ENCODE measurements at regions not wholly inside any gene's neighbourhood (a gene's known extent, or its start where the extent isn't known, plus 50 kb on each side); places are given as distances from the start of the nearest gene placed in this dataset.
"Not testable (repeated sequence)": the region's sequence is repeated elsewhere in the genome, so short reads cannot be mapped to it uniquely, and the experiment has no call there.

- H3K27ac Mint-ChIP-seq, result no peak overlapping the region
- TF ChIP-seq CTCF (IDR thresholded peaks at IDR 0.05), result no peak
- Histone ChIP-seq H3K4me1 (ENCODE audit: insufficient read depth, low read length) (no peaks in the 10 kb centered on the region), H3K9me3 (ENCODE audit: control insufficient read depth in 1 of 2, insufficient read depth in 1 of 2, low read length in 2 of 2) (peaks cover 0 to 2% of the 10 kb centered on the region in 2 experiments), H3K27me3 (ENCODE audit: control insufficient read depth in 1 of 2, insufficient read depth in 2 of 2, low read length in 2 of 2) (no peaks in the 10 kb centered on the region), H3K36me3 (ENCODE audit: insufficient read depth, low read length) (no peaks in the 10 kb centered on the region), H3K4me3 (ENCODE audit: low read length) (no peak overlapping the region), H3K27ac (ENCODE audit: low read depth in 1 of 2, low read length in 2 of 2) (no peak overlapping the region)
- ChIA-PET POLR2A (no interaction called here), CTCF (no interaction called here)
- peaks cover 10% of the 10 kb centered on the region for H3K9me3 Mint-ChIP-seq
- no peak overlapping the region for H3K4me3 Mint-ChIP-seq
- ATAC-seq (ENCODE audit: poor library complexity), result no peak
- H3K27me3 Mint-ChIP-seq, result no peaks in the 10 kb centered on the region
- intact Hi-C loops (cut with DNase I, micrococcal nuclease), result no loop called here
- no peaks in the 10 kb centered on the region for H3K36me3 Mint-ChIP-seq (ENCODE audit: low read depth)
- DNase-seq, result no peak
- H3K4me1 Mint-ChIP-seq (ENCODE audit: low read depth), result no peaks in the 10 kb centered on the region
Observed at GRCh38 chr2:146374505-146374904, 1470.3 kb upstream of the ACVR2A start.

- H3K36me3 Mint-ChIP-seq (ENCODE audit: low read depth); intact Hi-C loops (cut with DNase I, micrococcal nuclease); H3K27ac ChIP-seq (ENCODE audit: low read depth in 1 of 2, low read length in 2 of 2); H3K4me1 ChIP-seq (ENCODE audit: insufficient read depth, low read length); CTCF ChIA-PET; POLR2A ChIA-PET; H3K27me3 Mint-ChIP-seq; DNase-seq; H3K9me3 ChIP-seq (ENCODE audit: control insufficient read depth in 1 of 2, insufficient read depth in 1 of 2, low read length in 2 of 2); H3K27me3 ChIP-seq (ENCODE audit: control insufficient read depth in 1 of 2, insufficient read depth in 2 of 2, low read length in 2 of 2); H3K36me3 ChIP-seq (ENCODE audit: insufficient read depth, low read length); H3K4me3 Mint-ChIP-seq; H3K4me1 Mint-ChIP-seq (ENCODE audit: low read depth); H3K27ac Mint-ChIP-seq; H3K9me3 Mint-ChIP-seq; ATAC-seq (ENCODE audit: poor library complexity); H3K4me3 ChIP-seq (ENCODE audit: low read length): not testable (repeated sequence)
Observed at GRCh38 chr2:146371364-146371763, 1473.5 kb upstream of the ACVR2A start.

GRCh38 chr2:146370826-146371225 is 1474.0 kb upstream of the ACVR2A start:
- ATAC-seq (ENCODE audit: poor library complexity) (no peak), DNase-seq (no peak)
- POLR2A ChIA-PET, result no interaction called here
- Histone ChIP-seq H3K27ac (ENCODE audit: low read depth in 1 of 2, low read length in 2 of 2) (no peak overlapping the region), H3K36me3 (ENCODE audit: insufficient read depth, low read length) (no peaks in the 10 kb centered on the region), H3K4me1 (ENCODE audit: insufficient read depth, low read length) (no peaks in the 10 kb centered on the region), H3K4me3 (ENCODE audit: low read length) (no peak overlapping the region), H3K27me3 (ENCODE audit: control insufficient read depth in 1 of 2, insufficient read depth in 2 of 2, low read length in 2 of 2) (no peaks in the 10 kb centered on the region), H3K9me3 (ENCODE audit: control insufficient read depth in 1 of 2, insufficient read depth in 1 of 2, low read length in 2 of 2) (peaks cover 0 to 4% of the 10 kb centered on the region in 2 experiments)
- Mint-ChIP-seq H3K4me1 (ENCODE audit: low read depth) (no peaks in the 10 kb centered on the region), H3K36me3 (ENCODE audit: low read depth) (no peaks in the 10 kb centered on the region), H3K9me3 (peaks cover 7% of the 10 kb centered on the region), H3K27me3 (no peaks in the 10 kb centered on the region), H3K4me3 (no peak overlapping the region), H3K27ac (no peak overlapping the region)
- TF ChIP-seq CTCF (IDR thresholded peaks at IDR 0.05), result no peak
- CTCF ChIA-PET, result no interaction called here
- intact Hi-C loops (cut with DNase I, micrococcal nuclease), result no loop called here

- DNase-seq, result no peak
- H3K9me3 ChIP-seq (ENCODE audit: control insufficient read depth in 1 of 2, insufficient read depth in 1 of 2, low read length in 2 of 2), result peaks cover 3 to 4% of the 10 kb centered on the region in 2 experiments
- POLR2A ChIA-PET, result no interaction called here
- H3K36me3 ChIP-seq (ENCODE audit: insufficient read depth, low read length), result no peaks in the 10 kb centered on the region
- ATAC-seq (ENCODE audit: poor library complexity), result no peak
- TF ChIP-seq CTCF (IDR thresholded peaks at IDR 0.05), result no peak
- no peaks in the 10 kb centered on the region for H3K4me1 ChIP-seq (ENCODE audit: insufficient read depth, low read length)
- H3K27ac ChIP-seq (ENCODE audit: low read depth in 1 of 2, low read length in 2 of 2), result no peak overlapping the region
- Mint-ChIP-seq H3K36me3 (ENCODE audit: low read depth) (no peaks in the 10 kb centered on the region), H3K27ac (no peak overlapping the region), H3K4me3 (no peak overlapping the region), H3K27me3 (no peaks in the 10 kb centered on the region), H3K9me3 (peaks cover 4% of the 10 kb centered on the region), H3K4me1 (ENCODE audit: low read depth) (no peaks in the 10 kb centered on the region)
- no peak overlapping the region for H3K4me3 ChIP-seq (ENCODE audit: low read length)
- intact Hi-C loops (cut with DNase I, micrococcal nuclease), result no loop called here
- no peaks in the 10 kb centered on the region for H3K27me3 ChIP-seq (ENCODE audit: control insufficient read depth in 1 of 2, insufficient read depth in 2 of 2, low read length in 2 of 2)
- CTCF ChIA-PET, result interaction anchor here (0.6 to 1.4 kb wide), 2 partner anchors 15 to 175 kb away, joined by 3 to 4 read pairs; no protein-coding TSS in a partner anchor
Observed at GRCh38 chr2:146366276-146366675, 1478.6 kb upstream of the ACVR2A start.
